WTC11 (cell line): ENCODE measurements at regions not wholly inside any gene's neighbourhood (a gene's known extent, or its start where the extent isn't known, plus 50 kb on each side); places are given as distances from the start of the nearest gene placed in this dataset.

Source experiments
- ATAC-seq: fragments of 200-7000 bp; cut with Tn5 transposase; 2 replicates; pipeline ENCODE4 v1.10.0; 2021; ENCODE audit warnings: mild to moderate bottlenecking, moderate library complexity
- CTCF ChIA-PET: fragments of 300-600 bp; sonication (Branson Sonifier 250); formaldehyde crosslinking; loops from one replicate; lab custom pipeline; 2021; ENCODE audit warnings: antibody characterized with exemption; lab: Charles Lee
- POLR2A ChIA-PET: fragments of 350-600 bp; sonication (Branson Sonifier 250); formaldehyde crosslinking; loops from one replicate; lab custom pipeline; 2021; ENCODE audit warnings: antibody characterized with exemption; lab: Charles Lee
- DNase-seq: peaks from one replicate; pipeline ENCODE4 v3.0.0; 2021; ENCODE audit warnings: low spot score
- H3K27ac Mint-ChIP-seq: 2 replicates; pipeline ENCODE4 v1.8.0; 2021; ENCODE audit warnings: mixed read lengths
- H3K27me3 Mint-ChIP-seq: 2 replicates; pipeline ENCODE4 v1.8.0; 2021; ENCODE audit warnings: low read depth, mild to moderate bottlenecking, moderate library complexity, mixed read lengths
- H3K36me3 Mint-ChIP-seq: 2 replicates; pipeline ENCODE4 v1.8.0; 2021; ENCODE audit warnings: mixed read lengths
- H3K4me1 Mint-ChIP-seq: 2 replicates; pipeline ENCODE4 v1.8.0; 2022; ENCODE audit warnings: mixed read lengths
- H3K4me3 Mint-ChIP-seq: 2 replicates; pipeline ENCODE4 v1.8.0; 2021; ENCODE audit warnings: mild to moderate bottlenecking, moderate library complexity, mixed read lengths
- H3K9me3 Mint-ChIP-seq: 2 replicates; pipeline ENCODE4 v1.8.0; 2021; ENCODE audit warnings: mixed read lengths
- AR ChIP-seq: fragments of 250-450 bp; sonication (Bioruptor Pico); IDR thresholded peaks from 2 replicates; pipeline ENCODE4 v1.9.0; 2021; ENCODE audit warnings: mild to moderate bottlenecking
- ARID4B ChIP-seq: sonication (generic); formaldehyde crosslinking; IDR thresholded peaks from 2 replicates; pipeline ENCODE4 v1.8.0; 2023; ENCODE audit warnings: missing genetic modification reagents, mild to moderate bottlenecking, borderline replicate concordance
- ATF2 ChIP-seq: sonication (generic); formaldehyde crosslinking; IDR thresholded peaks from 2 replicates; pipeline ENCODE4 v1.8.1; 2022; ENCODE audit warnings: low read depth, missing genetic modification reagents, borderline replicate concordance
- ERG ChIP-seq: fragments of 250-450 bp; sonication (Bioruptor Pico); IDR thresholded peaks from 2 replicates; pipeline ENCODE4 v1.8.0; 2021; ENCODE audit warnings: mild to moderate bottlenecking
- GTF2I ChIP-seq: fragments of 250-450 bp; sonication (Bioruptor Pico); conservative IDR thresholded peaks from 2 replicates; pipeline ENCODE4 v1.4.0; 2021; ENCODE audit warnings: mild to moderate bottlenecking
- HMGA2 ChIP-seq: fragments of 250-450 bp; sonication (Bioruptor Pico); IDR thresholded peaks from 2 replicates; pipeline ENCODE4 v1.4.0; 2021; ENCODE audit warnings: mild to moderate bottlenecking, moderate library complexity
- IRF2 ChIP-seq: sonication (generic); formaldehyde crosslinking; IDR thresholded peaks from 2 replicates; pipeline ENCODE4 v1.8.0; 2022; ENCODE audit warnings: low read depth, missing genetic modification reagents, borderline replicate concordance
- MAX ChIP-seq: sonication (generic); formaldehyde crosslinking; IDR thresholded peaks from 2 replicates; pipeline ENCODE4 v1.8.0; 2022; ENCODE audit warnings: mild to moderate bottlenecking, missing genetic modification reagents
- NR3C1 ChIP-seq: sonication (generic); formaldehyde crosslinking; conservative IDR thresholded peaks from 2 replicates; pipeline ENCODE4 v1.8.1; 2023; ENCODE audit warnings: low read depth, mild to moderate bottlenecking, missing genetic modification reagents
- PREB ChIP-seq: sonication (generic); formaldehyde crosslinking; IDR thresholded peaks from 2 replicates; pipeline ENCODE4 v1.8.1; 2022; ENCODE audit warnings: mild to moderate bottlenecking, missing genetic modification reagents, moderate library complexity, borderline replicate concordance
- SOX15 ChIP-seq: fragments of 250-450 bp; sonication (Bioruptor Pico); IDR thresholded peaks from 2 replicates; pipeline ENCODE4 v1.9.0; 2021; ENCODE audit warnings: mild to moderate bottlenecking
- SP1 ChIP-seq: sonication (generic); formaldehyde crosslinking; conservative IDR thresholded peaks from 2 replicates; pipeline ENCODE4 v1.8.1; 2022; ENCODE audit warnings: missing genetic modification reagents
- STAT6 ChIP-seq: sonication (generic); formaldehyde crosslinking; conservative IDR thresholded peaks from 2 replicates; pipeline ENCODE4 v1.8.1; 2023; ENCODE audit warnings: mild to moderate bottlenecking, low read depth, missing genetic modification reagents, moderate library complexity
- TCF7 ChIP-seq: sonication (generic); formaldehyde crosslinking; IDR thresholded peaks from 2 replicates; pipeline ENCODE4 v1.8.0; 2022; ENCODE audit warnings: mild to moderate bottlenecking, low read depth, missing genetic modification reagents, moderate library complexity
- TP53 ChIP-seq: sonication (generic); formaldehyde crosslinking; IDR thresholded peaks from 2 replicates; pipeline ENCODE4 v1.8.1; 2023; ENCODE audit warnings: mild to moderate bottlenecking, missing genetic modification reagents
- USF2 ChIP-seq: sonication (generic); formaldehyde crosslinking; IDR thresholded peaks from 2 replicates; pipeline ENCODE4 v1.8.1; 2023; ENCODE audit warnings: mild to moderate bottlenecking, missing genetic modification reagents, moderate library complexity
- ZMAT4 ChIP-seq: fragments of 250-450 bp; sonication (Bioruptor Pico); IDR thresholded peaks from 2 replicates; pipeline ENCODE4 v1.9.0; 2021; ENCODE audit warnings: mild to moderate bottlenecking
- ZNF121 ChIP-seq: sonication (generic); formaldehyde crosslinking; IDR thresholded peaks from 2 replicates; pipeline ENCODE4 v1.8.0; 2023; ENCODE audit warnings: missing genetic modification reagents
- ZNF416 ChIP-seq: fragments of 250-450 bp; sonication (Bioruptor Pico); IDR thresholded peaks from 2 replicates; pipeline ENCODE4 v1.9.0; 2021; ENCODE audit warnings: mild to moderate bottlenecking, inconsistent platforms

GRCh38 chr20:56867128-56867527, 238.0 kb downstream of the TFAP2C start (continued):
- TF ChIP-seq AR (CRISPR knock-in tag), result no peak

GRCh38 chr20:56868746-56869145, 239.6 kb downstream of the TFAP2C start:
- no peak for DNase-seq
- ATAC-seq, result no peak
- Mint-ChIP-seq H3K36me3 (no peaks in the 10 kb centered on the region), H3K4me3 (no peak overlapping the region), H3K9me3 (0 out of 2 replicates have a peak, but pooled peaks cover 3% of the 10 kb centered on the region), H3K4me1 (0 out of 2 replicates have a peak, but pooled peaks cover 8% of the 10 kb centered on the region), H3K27me3 (peaks cover 2% of the 10 kb centered on the region; the same call in 1 of the 2 replicates), H3K27ac (no peak overlapping the region)
- TF ChIP-seq PREB (CRISPR knock-in tag), result no peak
- no peak for TF ChIP-seq ATF2 (CRISPR knock-in tag)
- TF ChIP-seq NR3C1, result no peak
- no peak for TF ChIP-seq SOX15 (CRISPR knock-in tag)
- TF ChIP-seq ZNF416 (CRISPR knock-in tag), result no peak
- no peak for TF ChIP-seq SP1 (CRISPR knock-in tag)
- TF ChIP-seq ERG (CRISPR knock-in tag), result no peak
- no peak for TF ChIP-seq ZMAT4 (CRISPR knock-in tag)
- no peak for TF ChIP-seq ZNF121 (CRISPR knock-in tag)
- no peak for TF ChIP-seq TCF7 (CRISPR knock-in tag)
- no peak for TF ChIP-seq MAX (CRISPR knock-in tag)
- TF ChIP-seq STAT6 (CRISPR knock-in tag), result no peak
- TF ChIP-seq USF2 (CRISPR knock-in tag), result no peak
- no peak for TF ChIP-seq ARID4B (CRISPR knock-in tag)
- no peak for TF ChIP-seq HMGA2 (CRISPR knock-in tag)
- TF ChIP-seq GTF2I, result no peak
- no peak for TF ChIP-seq TP53 (CRISPR knock-in tag)
- TF ChIP-seq IRF2 (CRISPR knock-in tag), result no peak
- POLR2A ChIA-PET, result no interaction called here
- CTCF ChIA-PET, result no interaction called here
